ENCODE measurements at regions not wholly inside any gene's neighbourhood (a gene's known extent, or its start where the extent isn't known, plus 50 kb on each side); places are given as distances from the start of the nearest gene placed in this dataset.

DNA sequence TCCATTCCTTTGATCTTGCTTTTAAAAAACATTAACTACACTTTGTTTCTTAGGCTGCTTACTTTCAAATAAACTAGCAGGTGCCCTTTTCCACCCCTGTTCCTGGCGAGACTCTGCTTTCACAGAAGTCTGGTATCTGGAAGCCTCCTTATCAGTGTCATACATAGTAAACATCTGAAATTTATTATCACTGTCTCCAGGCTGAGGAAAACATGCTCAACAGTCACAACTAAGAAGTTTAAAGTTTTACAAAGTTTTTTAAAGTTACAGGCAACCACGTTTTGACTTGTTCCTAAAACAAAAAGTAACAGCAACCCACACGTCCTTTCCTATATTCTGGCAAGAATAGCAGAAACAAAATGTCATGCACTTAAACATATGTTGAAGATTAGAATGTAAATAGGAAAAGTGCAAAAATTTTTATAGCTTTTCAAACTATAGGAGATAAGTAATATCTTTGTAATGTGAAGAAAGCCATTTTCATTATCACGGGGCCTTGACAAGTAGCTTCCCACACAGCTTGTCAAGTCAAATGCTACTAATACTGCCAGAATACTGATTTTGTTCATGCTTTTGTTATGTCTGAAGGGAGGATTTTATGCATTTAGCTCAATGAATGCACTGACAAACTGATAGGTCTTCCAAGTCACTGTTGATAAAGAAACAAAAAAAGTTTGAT, 275.2 kb upstream of the KCNMB2 start:
- Histone ChIP-seq H3K9me3 (ENCODE audit: control insufficient read depth in 1 of 2, insufficient read depth in 1 of 2, low read length in 2 of 2) (no peaks in the 10 kb centered on the region), H3K27ac (ENCODE audit: low read depth in 1 of 2, low read length in 2 of 2) (no peak overlapping the region), H3K27me3 (ENCODE audit: control insufficient read depth in 1 of 2, insufficient read depth in 2 of 2, low read length in 2 of 2) (no peaks in the 10 kb centered on the region), H3K4me3 (ENCODE audit: low read length) (no peak overlapping the region), H3K36me3 (ENCODE audit: insufficient read depth, low read length) (no peaks in the 10 kb centered on the region), H3K4me1 (ENCODE audit: insufficient read depth, low read length) (no peaks in the 10 kb centered on the region)
- ChIA-PET POLR2A (no interaction called here), CTCF (no interaction called here)
- ATAC-seq (ENCODE audit: poor library complexity): no peak
- Mint-ChIP-seq H3K9me3 (no peaks in the 10 kb centered on the region), H3K27me3 (no peaks in the 10 kb centered on the region), H3K27ac (no peak overlapping the region), H3K4me3 (no peak overlapping the region), H3K4me1 (ENCODE audit: low read depth) (no peaks in the 10 kb centered on the region), H3K36me3 (ENCODE audit: low read depth) (no peaks in the 10 kb centered on the region)
- no peak for DNase-seq
- TF ChIP-seq, protein P1, sequence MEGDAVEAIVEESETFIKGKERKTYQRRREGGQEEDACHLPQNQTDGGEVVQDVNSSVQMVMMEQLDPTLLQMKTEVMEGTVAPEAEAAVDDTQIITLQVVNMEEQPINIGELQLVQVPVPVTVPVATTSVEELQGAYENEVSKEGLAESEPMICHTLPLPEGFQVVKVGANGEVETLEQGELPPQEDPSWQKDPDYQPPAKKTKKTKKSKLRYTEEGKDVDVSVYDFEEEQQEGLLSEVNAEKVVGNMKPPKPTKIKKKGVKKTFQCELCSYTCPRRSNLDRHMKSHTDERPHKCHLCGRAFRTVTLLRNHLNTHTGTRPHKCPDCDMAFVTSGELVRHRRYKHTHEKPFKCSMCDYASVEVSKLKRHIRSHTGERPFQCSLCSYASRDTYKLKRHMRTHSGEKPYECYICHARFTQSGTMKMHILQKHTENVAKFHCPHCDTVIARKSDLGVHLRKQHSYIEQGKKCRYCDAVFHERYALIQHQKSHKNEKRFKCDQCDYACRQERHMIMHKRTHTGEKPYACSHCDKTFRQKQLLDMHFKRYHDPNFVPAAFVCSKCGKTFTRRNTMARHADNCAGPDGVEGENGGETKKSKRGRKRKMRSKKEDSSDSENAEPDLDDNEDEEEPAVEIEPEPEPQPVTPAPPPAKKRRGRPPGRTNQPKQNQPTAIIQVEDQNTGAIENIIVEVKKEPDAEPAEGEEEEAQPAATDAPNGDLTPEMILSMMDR (IDR thresholded peaks at IDR 0.05): no peak
- intact Hi-C loops (cut with DNase I, micrococcal nuclease): no loop called here

GRCh38 chr3:178263236-178263916, 272.9 kb upstream of the KCNMB2 start:
- Histone ChIP-seq H3K27me3 (ENCODE audit: control insufficient read depth in 1 of 2, insufficient read depth in 2 of 2, low read length in 2 of 2) (no peaks in the 10 kb centered on the region), H3K4me3 (ENCODE audit: low read length) (no peak overlapping the region), H3K27ac (ENCODE audit: low read depth in 1 of 2, low read length in 2 of 2) (no peak overlapping the region), H3K9me3 (ENCODE audit: control insufficient read depth in 1 of 2, insufficient read depth in 1 of 2, low read length in 2 of 2) (no peaks in the 10 kb centered on the region), H3K36me3 (ENCODE audit: insufficient read depth, low read length) (no peaks in the 10 kb centered on the region), H3K4me1 (ENCODE audit: insufficient read depth, low read length) (no peaks in the 10 kb centered on the region)
- H3K4me1 Mint-ChIP-seq (ENCODE audit: low read depth): no peaks in the 10 kb centered on the region
- ATAC-seq (ENCODE audit: poor library complexity) (no peak), DNase-seq (no peak)
- CTCF ChIA-PET: no interaction called here
- no peaks in the 10 kb centered on the region for H3K36me3 Mint-ChIP-seq (ENCODE audit: low read depth)
- H3K27ac Mint-ChIP-seq: no peak overlapping the region
- no peaks in the 10 kb centered on the region for H3K27me3 Mint-ChIP-seq
- POLR2A ChIA-PET: no interaction called here
- intact Hi-C loops (cut with DNase I, micrococcal nuclease): no loop called here
- no peak overlapping the region for H3K4me3 Mint-ChIP-seq
- H3K9me3 Mint-ChIP-seq: no peaks in the 10 kb centered on the region
- TF ChIP-seq, protein P1 (IDR thresholded peaks at IDR 0.05): no peak

DNA sequence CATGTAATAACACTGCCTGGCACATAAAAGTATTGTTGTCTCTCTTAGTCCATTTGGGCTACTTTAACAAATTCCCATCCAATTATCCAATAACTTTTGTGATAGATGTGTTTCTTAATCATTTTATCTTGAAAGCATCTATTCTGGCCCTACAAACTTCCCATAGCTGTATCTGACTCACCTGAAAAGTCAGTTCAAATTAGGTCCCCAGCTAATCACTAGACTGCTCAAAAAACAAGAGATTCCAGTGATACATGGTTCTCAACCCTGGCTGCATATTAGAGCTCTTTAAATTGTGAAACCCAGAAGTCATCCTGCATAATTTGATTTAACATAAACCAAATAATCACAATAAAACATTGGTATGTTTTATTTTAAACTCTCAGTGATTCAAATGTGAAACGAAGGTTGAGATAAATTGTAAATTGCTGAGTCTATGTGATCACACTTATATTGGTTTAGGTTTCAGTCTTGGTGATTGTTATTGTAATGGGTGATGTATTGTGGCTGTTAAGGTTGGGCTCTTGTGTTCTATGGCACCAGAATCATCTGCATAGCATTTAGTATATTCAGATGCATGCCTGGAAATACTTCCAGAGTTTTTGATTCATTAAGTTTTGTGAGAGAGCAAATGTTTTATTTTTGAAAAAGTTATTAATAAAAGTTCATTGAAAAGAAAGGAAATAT, 268.9 kb upstream of the KCNMB2 start:
- ATAC-seq (ENCODE audit: poor library complexity): no peak
- H3K27ac Mint-ChIP-seq: no peak overlapping the region
- H3K4me1 ChIP-seq (ENCODE audit: insufficient read depth, low read length): no peaks in the 10 kb centered on the region
- TF ChIP-seq, protein P1 (IDR thresholded peaks at IDR 0.05): no peak
- H3K36me3 ChIP-seq (ENCODE audit: insufficient read depth, low read length): no peaks in the 10 kb centered on the region
- H3K4me3 Mint-ChIP-seq: no peak overlapping the region
- POLR2A ChIA-PET: no interaction called here
- no peaks in the 10 kb centered on the region for H3K27me3 ChIP-seq (ENCODE audit: control insufficient read depth in 1 of 2, insufficient read depth in 2 of 2, low read length in 2 of 2)
- intact Hi-C loops (cut with DNase I, micrococcal nuclease): no loop called here
- no peaks in the 10 kb centered on the region for H3K27me3 Mint-ChIP-seq
- no peaks in the 10 kb centered on the region for H3K9me3 ChIP-seq (ENCODE audit: control insufficient read depth in 1 of 2, insufficient read depth in 1 of 2, low read length in 2 of 2)
- no peak overlapping the region for H3K27ac ChIP-seq (ENCODE audit: low read depth in 1 of 2, low read length in 2 of 2)
- H3K9me3 Mint-ChIP-seq: no peaks in the 10 kb centered on the region
- DNase-seq: no peak
- CTCF ChIA-PET: no interaction called here
- H3K4me3 ChIP-seq (ENCODE audit: low read length): no peak overlapping the region
- no peaks in the 10 kb centered on the region for H3K36me3 Mint-ChIP-seq (ENCODE audit: low read depth)
- H3K4me1 Mint-ChIP-seq (ENCODE audit: low read depth): no peaks in the 10 kb centered on the region
